H1 (cell line): ENCODE measurements at regions not wholly inside any gene's neighbourhood (a gene's known extent, or its start where the extent isn't known, plus 50 kb on each side); places are given as distances from the start of the nearest gene placed in this dataset.

Source experiments
- CTCF ChIA-PET: fragments of 300-600 bp; sonication (Branson Sonifier 250); formaldehyde crosslinking; loops from one replicate; lab custom pipeline; 2021; ENCODE audit not compliant: partially characterized antibody; lab: Charles Lee
- POLR2A ChIA-PET: fragments of 300-600 bp; sonication (Branson Sonifier 250); formaldehyde crosslinking; loops from one replicate; lab custom pipeline; 2021; ENCODE audit warnings: inconsistent platforms; ENCODE audit not compliant: partially characterized antibody; lab: Charles Lee
- DNase-seq, 2 experiments: peaks; one replicate each; pipeline versions ENCODE4 v3.0.0 to v3.0.0-alpha.2; 2010 to 2022; ENCODE audit warnings: low spot score in 2 of 2, low read depth in 1 of 2, mixed read lengths in 1 of 2
- FAIRE-seq: peaks from 2 replicates; lab custom pipeline; 2011; peaks lifted over from hg19 to GRCh38; lab: Jason Lieb, UNC
- H2AFZ ChIP-seq: 2 replicates; pipeline ENCODE4 v1.8.1; 2012; ENCODE audit warnings: low read length, inconsistent platforms
- H2AK5ac ChIP-seq: 2 replicates; pipeline ENCODE4 v1.6.1; 2013; ENCODE audit warnings: low read depth, low read length
- H2BK120ac ChIP-seq: replicated peaks from 2 replicates; pipeline ENCODE3; 2013; ENCODE audit warnings: low read depth, low read length, inconsistent platforms
- H2BK12ac ChIP-seq: 2 replicates; pipeline ENCODE4 v1.6.1; 2013; ENCODE audit warnings: low read depth, low read length
- H2BK15ac ChIP-seq: 2 replicates; pipeline ENCODE4 v1.6.1; 2013; ENCODE audit warnings: low read length
- H2BK20ac ChIP-seq: 2 replicates; pipeline ENCODE4 v1.6.1; 2013; ENCODE audit warnings: low read length
- H2BK5ac ChIP-seq: 2 replicates; pipeline ENCODE4 v1.6.1; 2013; ENCODE audit warnings: low read depth, low read length
- H3K14ac ChIP-seq: 2 replicates; pipeline ENCODE4 v1.6.1; 2013; ENCODE audit warnings: inconsistent platforms; ENCODE audit not compliant: insufficient read length
- H3K18ac ChIP-seq: 2 replicates; pipeline ENCODE4 v1.6.1; 2013; ENCODE audit warnings: low read length; ENCODE audit errors: extremely low read depth
- H3K23ac ChIP-seq: 2 replicates; pipeline ENCODE4 v1.6.1; 2013; ENCODE audit warnings: inconsistent platforms; ENCODE audit not compliant: insufficient read length
- H3K23me2 ChIP-seq: 2 replicates; pipeline ENCODE4 v1.6.1; 2013; ENCODE audit warnings: low read depth, low read length
- H3K27ac ChIP-seq: 2 replicates; pipeline ENCODE4 v1.6.1; 2011; ENCODE audit warnings: low read depth, low read length, inconsistent platforms
- H3K27me3 ChIP-seq, 4 experiments: replicated peaks in 1 of 4; 1 replicate in 1 of 4; 2 replicates in 3 of 4; pipeline versions ENCODE4 v1.6.1 to v1.8.1; 2011 to 2013; ENCODE audit warnings: low read length in 3 of 4, mild to moderate bottlenecking in 3 of 4, inconsistent platforms in 2 of 4, mixed read lengths in 2 of 4, moderate library complexity in 1 of 4; ENCODE audit not compliant: control insufficient read depth in 3 of 4, insufficient read depth in 3 of 4; ENCODE audit errors: extremely low read depth in 1 of 4
- H3K36me3 ChIP-seq, 4 experiments: 2 replicates each; pipeline versions ENCODE4 v1.6.1 to v1.8.1; 2011 to 2013; ENCODE audit warnings: mild to moderate bottlenecking in 4 of 4, low read length in 3 of 4, moderate library complexity in 2 of 4, control low read depth in 1 of 4, inconsistent platforms in 1 of 4; ENCODE audit not compliant: insufficient read depth in 4 of 4, control insufficient read depth in 2 of 4
- H3K4ac ChIP-seq: replicated peaks from 2 replicates; pipeline ENCODE3; 2013; ENCODE audit warnings: low read length, low read depth, mixed read lengths, inconsistent platforms; ENCODE audit not compliant: insufficient read length
- H3K4me1 ChIP-seq, 4 experiments: replicated peaks in 1 of 4; 1 replicate in 1 of 4; 2 replicates in 3 of 4; pipeline versions ENCODE4 v1.6.1 to v1.8.1; 2011 to 2013; ENCODE audit warnings: low read length in 3 of 4, inconsistent platforms in 2 of 4, mixed read lengths in 1 of 4; ENCODE audit not compliant: insufficient read depth in 4 of 4, control insufficient read depth in 3 of 4
- H3K4me2 ChIP-seq, 2 experiments: 2 replicates each; pipeline versions ENCODE4 v1.6.1 to v1.8.1; 2011 to 2013; ENCODE audit warnings: low read depth in 2 of 2, low read length in 2 of 2, control low read depth in 1 of 2, inconsistent platforms in 1 of 2, mild to moderate bottlenecking in 1 of 2; ENCODE audit not compliant: insufficient read depth in 1 of 2
- H3K4me3 ChIP-seq, 4 experiments: fragments of 200-600, 300-600 bp in 1 of 4; sonication (generic), shearing (Covaris generic), sonication (Bioruptor Twin) in 1 of 4; 2 replicates each; pipeline versions ENCODE4 v1.5.1 to v1.8.1; 2011 to 2016; ENCODE audit warnings: low read length in 4 of 4, low read depth in 3 of 4, control low read depth in 2 of 4, inconsistent platforms in 2 of 4, mild to moderate bottlenecking in 2 of 4, mixed read lengths in 1 of 4, moderate library complexity in 1 of 4; ENCODE audit not compliant: insufficient read depth in 2 of 4; ENCODE audit errors: extremely low read depth in 1 of 4
- H3K56ac ChIP-seq: replicated peaks from 2 replicates; pipeline ENCODE3; 2013; ENCODE audit warnings: low read depth, mild to moderate bottlenecking, mixed read lengths, low read length, inconsistent platforms; ENCODE audit not compliant: insufficient read length
- H3K79me1 ChIP-seq: 2 replicates; pipeline ENCODE4 v1.6.1; 2013; ENCODE audit warnings: low read depth, low read length, control low read depth
- H3K79me2 ChIP-seq, 2 experiments: 2 replicates each; pipeline versions ENCODE4 v1.6.1 to v1.8.1; 2012 to 2013; ENCODE audit warnings: low read length in 2 of 2, mild to moderate bottlenecking in 2 of 2, inconsistent platforms in 1 of 2; ENCODE audit not compliant: insufficient read depth in 2 of 2, control insufficient read depth in 1 of 2
- H3K9ac ChIP-seq, 4 experiments: replicated peaks in 1 of 4; 1 replicate in 1 of 4; 2 replicates in 3 of 4; pipeline versions ENCODE4 v1.6.1 to v1.8.1; 2011 to 2013; ENCODE audit warnings: low read depth in 3 of 4, low read length in 3 of 4, control low read depth in 2 of 4, mild to moderate bottlenecking in 2 of 4, moderate library complexity in 2 of 4, inconsistent platforms in 1 of 4; ENCODE audit errors: extremely low read depth in 1 of 4
- H3K9me3 ChIP-seq, 2 experiments: 2 replicates each; pipeline versions ENCODE4 v1.6.1 to v1.8.1; 2012 to 2013; ENCODE audit warnings: mild to moderate bottlenecking in 2 of 2, moderate library complexity in 2 of 2, control low read depth in 1 of 2, inconsistent platforms in 1 of 2, low read depth in 1 of 2, low read length in 1 of 2, mixed read lengths in 1 of 2; ENCODE audit not compliant: insufficient read depth in 2 of 2
- H4K20me1 ChIP-seq, 2 experiments: replicated peaks in 1 of 2; 2 replicates each; pipeline versions ENCODE3 to v1.8.1; 2011 to 2013; ENCODE audit warnings: inconsistent platforms in 2 of 2, low read length in 2 of 2, mild to moderate bottlenecking in 1 of 2; ENCODE audit not compliant: insufficient read depth in 2 of 2, control insufficient read depth in 1 of 2
- H4K5ac ChIP-seq: 2 replicates; pipeline ENCODE4 v1.6.1; 2013; ENCODE audit warnings: low read length, low read depth, mixed read lengths, inconsistent platforms; ENCODE audit not compliant: insufficient read length
- H4K8ac ChIP-seq: 2 replicates; pipeline ENCODE4 v1.8.0; 2013; ENCODE audit warnings: mild to moderate bottlenecking, moderate library complexity, low read length, inconsistent platforms; ENCODE audit not compliant: insufficient read depth; ENCODE audit errors: extremely low read depth
- H4K91ac ChIP-seq: replicated peaks from 2 replicates; pipeline ENCODE3; 2013; ENCODE audit warnings: low read length, mixed read lengths, inconsistent platforms; ENCODE audit not compliant: insufficient read length
- CEBPB ChIP-seq: IDR thresholded peaks from 2 replicates; pipeline ENCODE4 v1.6.1; 2012; ENCODE audit warnings: low read depth, low read length
- HDAC6 ChIP-seq: IDR thresholded peaks from one replicate; pipeline ENCODE4 v1.7.1; 2012; ENCODE audit warnings: low read depth, mild to moderate bottlenecking, inconsistent platforms, low read length, moderate library complexity
- TCF12 ChIP-seq: IDR thresholded peaks from 2 replicates; pipeline ENCODE4 v1.6.1; 2011; ENCODE audit warnings: low read depth, mild to moderate bottlenecking, low read length
- WGBS, 2 experiments: shearing (Covaris generic) in 1 of 2; methylation state at CpG; one replicate each; pipeline versions ENCODE4 v1.1.6 to v1.1.7; 2013 to 2015; ENCODE audit warnings: low lambda C conversion rate in 2 of 2, mixed read lengths in 2 of 2, inconsistent platforms in 1 of 2, low coverage in 1 of 2, missing lambda C conversion rate in 1 of 2; ENCODE audit not compliant: insufficient replicate concordance in 2 of 2, insufficient coverage in 1 of 2, insufficient read length in 1 of 2; ENCODE audit errors: extremely low coverage in 1 of 2, missing lambda C conversion rate in 1 of 2; 5-methylcytosine and 5-hydroxymethylcytosine counted together

DNA sequence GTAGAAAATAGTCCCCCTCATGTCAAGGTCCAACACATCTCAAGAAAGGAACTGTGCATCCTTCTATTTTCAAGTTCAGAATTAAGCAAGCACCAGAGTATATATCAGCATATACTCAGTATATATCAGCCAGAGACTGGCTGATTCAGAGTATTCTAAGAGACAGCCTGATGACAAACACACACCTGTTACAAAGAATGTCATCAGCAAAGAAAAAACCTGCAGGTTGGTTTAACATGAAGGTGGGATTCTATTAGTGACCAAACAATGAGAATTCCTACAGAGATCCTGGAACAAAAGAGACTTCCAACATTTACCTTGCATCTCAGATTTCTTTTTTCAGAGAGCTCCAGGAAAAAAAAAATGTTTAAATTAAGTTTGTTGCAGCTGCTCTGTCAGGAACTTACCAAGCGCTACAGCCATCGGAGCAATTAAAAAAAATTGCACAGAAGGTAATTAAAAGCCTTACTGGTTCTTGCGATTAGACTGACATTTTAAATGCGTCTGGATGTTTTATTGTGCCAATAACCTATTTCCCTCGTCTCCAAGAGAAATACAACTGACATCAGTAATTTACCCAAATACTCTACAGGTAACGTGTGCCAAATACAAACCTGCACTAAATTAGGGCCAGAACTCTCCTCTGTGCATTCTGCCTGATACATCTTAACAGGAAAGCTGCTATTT is 218.1 kb downstream of the HNMT start:
- H2BK120ac ChIP-seq: no peak overlapping the region
- DNase-seq (no peak), FAIRE-seq (no peak)
- H3K4me2 ChIP-seq: peak overlapping the region in 1 of 2 experiments; percentile 35; a peak in 1 of 4 replicates
- no peak overlapping the region for H2BK15ac ChIP-seq
- H3K27ac ChIP-seq: no peak overlapping the region; the same call in 1 of the 2 replicates
- H2BK20ac ChIP-seq: no peak overlapping the region
- H4K20me1 ChIP-seq: no peaks in the 10 kb centered on the region
- 0 out of 2 replicates have a peak overlapping the region, but pooled peaks have one; percentile 10 for H2AFZ ChIP-seq
- no peaks in the 10 kb centered on the region for H3K27me3 ChIP-seq
- no peaks in the 10 kb centered on the region for H3K36me3 ChIP-seq
- no peak overlapping the region for H4K5ac ChIP-seq
- H3K14ac ChIP-seq: no peak overlapping the region
- 87% methylated on average over 6 of the region's 6 CpGs; no CpG with 5 or more reads in 1 of the 2 experiments for WGBS, 2 experiments
- H3K23me2 ChIP-seq: no peaks in the 10 kb centered on the region
- ChIA-PET CTCF (interaction anchor here (0.6 to 3.5 kb wide), 8 partner anchors 10 to 285 kb away, joined by 3 to 10 read pairs (median 4); no protein-coding TSS in a partner anchor), POLR2A (interaction anchor here (1.0 kb wide), 1 partner anchor 11 kb away, joined by 3 read pairs; no protein-coding TSS in a partner anchor)
- peaks cover 2 to 8% (median 6%) of the 10 kb centered on the region in 4 experiments; a peak in 5 of 7 replicates for H3K4me1 ChIP-seq
- H4K91ac ChIP-seq: no peak overlapping the region
- no peaks in the 10 kb centered on the region for H3K79me2 ChIP-seq
- H3K79me1 ChIP-seq: no peaks in the 10 kb centered on the region
- no peak overlapping the region for H3K56ac ChIP-seq
- H3K4ac ChIP-seq: no peak overlapping the region
- no peak overlapping the region for H2BK5ac ChIP-seq
- no peaks in the 10 kb centered on the region for H3K9me3 ChIP-seq
- H4K8ac ChIP-seq: no peak overlapping the region
- H2BK12ac ChIP-seq: 0 out of 2 replicates have a peak overlapping the region, but pooled peaks have one; percentile 23
- no peak overlapping the region for H3K23ac ChIP-seq
- no peak overlapping the region for H3K18ac ChIP-seq
- H3K9ac ChIP-seq: no peak overlapping the region
- TF ChIP-seq TCF12: peak; percentile 73; the same call in 1 of the 2 replicates
- peak; percentile 31; the same call in 1 of the 2 replicates for TF ChIP-seq CEBPB
- no peak for TF ChIP-seq HDAC6
- no peak overlapping the region for H2AK5ac ChIP-seq
- H3K4me3 ChIP-seq: no peak overlapping the region
